ENCODE measurements at regions not wholly inside any gene's neighbourhood (a gene's known extent, or its start where the extent isn't known, plus 50 kb on each side); places are given as distances from the start of the nearest gene placed in this dataset.
A peak's percentile ranks its signal among the peaks of the same experiment; 100 is the strongest.
"Not testable (repeated sequence)": the region's sequence is repeated elsewhere in the genome, so short reads cannot be mapped to it uniquely, and the experiment has no call there.

DNA sequence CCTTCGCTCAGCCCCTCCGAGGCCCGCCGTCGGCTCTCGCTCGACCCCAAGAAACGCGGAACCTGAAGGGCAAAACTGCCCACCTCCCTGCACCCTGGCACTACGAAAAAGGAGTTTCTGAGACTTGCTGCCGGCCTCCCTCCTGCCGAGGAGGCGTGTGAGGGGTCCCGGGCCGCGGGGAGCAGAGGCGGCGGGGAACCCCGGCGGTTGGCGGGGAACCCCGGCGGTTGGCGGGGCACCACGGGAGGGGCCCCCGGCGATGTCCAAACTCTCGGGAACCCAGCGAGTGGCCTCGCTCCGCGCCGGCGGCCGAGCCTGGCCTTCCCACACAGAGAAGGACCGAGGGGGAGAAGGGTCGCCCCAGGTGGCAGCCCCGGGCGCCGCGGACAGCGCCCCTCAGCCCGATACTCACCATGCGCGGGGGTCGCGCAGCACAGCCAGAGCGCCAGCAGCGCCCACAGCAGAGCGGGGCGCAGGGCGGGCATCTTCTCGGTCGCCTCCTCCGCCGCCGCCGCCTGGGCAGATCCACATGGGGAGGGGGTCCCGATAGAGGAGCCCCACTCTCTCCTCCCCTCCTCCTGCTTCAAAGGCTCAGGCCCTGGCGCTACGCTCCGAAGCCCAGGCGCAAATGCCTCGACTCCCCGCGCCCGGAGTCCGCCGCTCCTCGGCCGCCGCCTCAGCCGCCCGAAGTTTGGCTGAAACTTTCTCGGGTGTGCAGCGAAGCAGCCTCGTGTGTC is 69.4 kb upstream of the NUDT4B start:
- H3K9me3 Mint-ChIP-seq; H3K27ac Mint-ChIP-seq; H3K4me1 Mint-ChIP-seq; H3K27me3 Mint-ChIP-seq; H3K36me3 Mint-ChIP-seq (ENCODE audit: low read depth); H3K4me3 Mint-ChIP-seq: not testable (repeated sequence)
- ATAC-seq (replicated peaks) = peak; percentile 54

DNA sequence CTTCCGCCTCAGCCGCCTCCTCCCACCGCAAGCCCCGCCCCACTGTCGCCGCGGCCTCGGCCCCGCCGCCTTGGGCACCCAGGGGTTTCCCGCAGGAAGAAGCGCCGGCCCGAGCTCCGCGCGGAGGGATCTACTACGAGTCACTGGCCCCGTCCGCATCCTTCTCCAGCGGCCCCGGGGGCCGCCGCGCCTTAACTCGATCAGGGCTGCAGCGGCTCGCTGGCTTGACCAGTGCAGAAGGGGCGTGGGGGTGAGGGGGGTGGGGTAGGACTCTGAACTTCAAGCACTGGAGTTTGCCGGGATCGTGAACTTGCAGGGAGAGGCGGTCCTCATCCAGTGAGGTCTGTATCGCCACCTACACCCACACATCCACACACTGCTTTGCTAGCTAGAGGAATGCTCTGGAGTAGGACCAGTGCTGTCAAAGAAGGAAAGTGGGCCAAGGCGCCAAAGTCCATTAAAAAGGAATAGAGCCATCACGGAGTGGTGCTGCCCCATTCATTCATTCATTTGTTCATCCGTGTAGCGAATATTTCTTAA is 68.7 kb upstream of the NUDT4B start:
- not testable (repeated sequence) for H3K27ac Mint-ChIP-seq; H3K9me3 Mint-ChIP-seq; H3K36me3 Mint-ChIP-seq (ENCODE audit: low read depth); H3K27me3 Mint-ChIP-seq; H3K4me3 Mint-ChIP-seq; H3K4me1 Mint-ChIP-seq
- ATAC-seq (replicated peaks) = peak; percentile 82

GRCh38 chr1:148686735-148687134 is 61.8 kb upstream of the NUDT4B start:
- not testable (repeated sequence) for H3K36me3 Mint-ChIP-seq (ENCODE audit: low read depth); H3K9me3 Mint-ChIP-seq; H3K4me1 Mint-ChIP-seq; H3K27ac Mint-ChIP-seq; H3K27me3 Mint-ChIP-seq; H3K4me3 Mint-ChIP-seq; ATAC-seq (replicated peaks)

GRCh38 chr1:148687376-148687775 is 61.2 kb upstream of the NUDT4B start:
- H3K36me3 Mint-ChIP-seq (ENCODE audit: low read depth); ATAC-seq (replicated peaks); H3K27ac Mint-ChIP-seq; H3K4me3 Mint-ChIP-seq; H3K27me3 Mint-ChIP-seq; H3K9me3 Mint-ChIP-seq; H3K4me1 Mint-ChIP-seq: not testable (repeated sequence)
